HG02852 (cell line): ENCODE measurements at regions not wholly inside any gene's neighbourhood (a gene's known extent, or its start where the extent isn't known, plus 50 kb on each side); places are given as distances from the start of the nearest gene placed in this dataset.

Source experiments
- ATAC-seq: cut with Tn5 transposase; IDR thresholded peaks from one replicate; pipeline ENCODE4 v1.9.1; 2021; ENCODE audit warnings: mild to moderate bottlenecking, moderate library complexity; ENCODE audit not compliant: unreplicated experiment

DNA sequence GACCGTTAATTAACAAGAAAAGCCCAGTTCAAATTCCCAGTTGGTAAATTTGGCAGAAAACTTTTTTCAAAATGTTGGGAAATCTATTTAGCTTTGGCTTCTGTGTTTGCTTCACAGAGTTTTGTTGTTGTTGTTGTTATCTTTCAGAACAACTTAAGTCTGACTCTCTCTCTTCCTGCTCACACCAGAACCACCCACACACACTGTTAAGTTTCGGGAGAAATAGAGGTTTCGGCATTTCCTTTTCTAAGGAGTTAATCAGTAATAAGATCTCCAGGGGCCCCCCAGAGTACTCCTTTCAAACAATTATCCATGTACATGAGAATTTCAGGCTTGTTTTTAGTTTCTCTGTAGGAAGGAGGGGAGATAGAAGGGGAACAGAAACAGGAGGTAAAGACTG is 106.2 kb upstream of the PTCHD1 start:
- no peak for ATAC-seq

DNA sequence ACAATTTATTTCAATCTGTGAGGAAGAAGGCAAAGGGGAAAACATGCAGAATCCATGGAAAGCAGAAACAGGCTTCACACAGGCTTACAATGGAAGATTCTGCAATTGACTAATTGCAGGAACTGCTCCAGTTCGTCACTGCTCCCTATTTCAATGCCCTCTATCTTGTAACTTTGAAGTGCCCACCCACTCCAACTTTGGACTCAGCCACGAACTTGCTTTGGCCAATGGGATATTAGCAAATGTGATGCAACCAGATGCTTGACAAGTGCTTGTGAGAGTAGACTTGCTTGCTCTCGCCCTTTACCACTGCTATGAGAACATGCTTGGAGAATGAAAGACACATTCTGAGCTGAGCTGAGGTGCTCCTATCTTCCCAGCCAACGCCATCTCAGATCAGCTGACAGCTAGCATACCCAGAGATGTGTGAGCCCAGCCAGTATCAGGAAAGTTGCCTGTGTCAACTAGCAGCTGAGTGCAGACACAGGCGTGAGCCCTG is 105.7 kb upstream of the PTCHD1 start:
- no peak for ATAC-seq

DNA sequence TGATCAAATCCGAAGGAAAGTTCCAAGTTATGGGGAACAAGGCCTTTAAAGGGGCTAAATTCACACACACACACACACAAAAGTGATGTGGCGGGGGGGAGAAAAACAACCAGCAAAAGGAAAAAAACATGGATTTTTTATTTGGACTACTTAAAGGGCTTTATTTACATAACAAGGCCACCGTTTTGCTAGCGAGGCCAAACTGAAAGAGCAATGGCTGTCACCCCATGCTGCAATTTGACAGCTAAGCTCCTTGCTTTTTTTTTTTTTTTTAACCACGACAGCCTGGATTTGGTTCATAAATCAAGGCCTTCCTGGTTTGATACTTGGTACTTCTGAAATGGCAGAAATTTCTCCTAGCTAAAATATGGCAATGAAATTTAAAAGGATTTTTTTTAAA is 99.6 kb upstream of the PTCHD1 start:
- ATAC-seq: no peak

DNA sequence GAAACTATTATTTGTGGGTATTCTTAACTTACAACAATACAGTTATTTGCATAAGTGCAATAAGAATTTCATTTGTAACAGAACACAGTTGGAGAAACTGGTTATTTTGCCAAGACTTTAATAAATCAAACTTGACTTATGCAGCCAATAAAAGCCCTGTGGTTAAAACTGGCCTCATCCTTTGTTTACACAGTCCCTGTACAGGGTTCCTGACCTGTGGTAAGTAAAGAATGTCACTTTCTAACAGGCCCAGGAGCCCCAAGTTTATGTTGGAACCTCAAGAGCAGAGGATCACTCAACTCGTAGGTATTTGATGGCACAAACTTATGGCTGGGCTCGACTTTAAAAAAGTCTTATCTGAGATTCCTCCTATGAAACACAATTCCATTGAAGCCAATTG is 88.6 kb upstream of the PTCHD1 start:
- ATAC-seq: no peak

DNA sequence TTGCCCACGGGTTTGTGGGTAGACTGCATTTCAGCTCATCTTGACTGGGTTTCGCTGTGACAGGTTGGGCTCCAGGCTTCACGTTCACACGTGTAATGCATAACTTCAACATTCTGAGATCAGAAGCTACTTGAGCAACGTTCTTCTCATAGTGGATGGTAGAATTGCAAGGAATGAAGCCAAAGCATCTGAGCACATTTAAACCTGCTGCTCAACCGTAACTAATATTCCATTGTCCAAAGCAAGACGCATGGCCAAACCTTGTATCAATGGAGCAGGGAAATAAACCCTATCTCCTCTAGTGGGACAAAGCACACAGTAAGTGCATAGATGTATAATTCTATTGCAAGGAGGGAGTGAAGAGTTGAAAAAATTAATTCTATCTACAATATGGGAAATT is 86.5 kb upstream of the PTCHD1 start:
- ATAC-seq: no peak

DNA sequence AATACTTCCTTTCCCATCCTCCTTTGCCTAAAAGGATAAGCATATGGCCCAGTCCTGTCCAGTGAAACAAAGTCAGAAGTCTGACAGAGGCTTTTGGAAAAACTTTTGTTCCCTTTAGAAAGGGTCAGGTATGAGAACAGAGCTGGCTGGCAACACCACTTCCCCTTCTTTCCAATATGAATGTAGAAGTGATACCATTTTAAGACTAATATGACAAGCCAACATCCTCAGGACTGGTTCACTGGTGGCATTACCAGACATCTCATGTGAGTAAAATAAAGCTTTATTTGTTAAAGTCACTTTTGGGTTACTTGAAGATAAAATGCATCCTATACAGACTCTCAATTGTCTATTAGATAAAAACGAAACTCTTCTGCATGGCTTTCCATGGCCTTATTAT is 83.6 kb upstream of the PTCHD1 start:
- no peak for ATAC-seq

DNA sequence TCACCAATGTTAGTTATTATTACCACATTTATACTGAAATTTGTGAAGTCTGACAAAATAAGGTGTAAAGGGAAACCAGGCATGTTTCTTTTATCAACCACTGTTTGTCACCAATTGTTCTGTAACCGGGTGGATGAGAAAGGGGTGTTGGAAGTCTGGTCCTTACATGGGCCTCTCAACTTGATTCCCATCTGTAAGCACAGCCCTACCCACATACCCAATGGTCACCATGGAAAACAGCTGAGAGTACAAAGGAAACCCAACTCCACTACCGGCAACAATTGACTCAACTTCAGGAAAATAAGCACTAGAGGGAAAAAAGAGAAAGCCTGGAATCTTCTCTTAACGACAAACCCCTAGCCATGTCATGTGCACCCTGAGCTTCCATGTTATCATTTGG is 70.8 kb upstream of the PTCHD1 start:
- ATAC-seq: no peak

DNA sequence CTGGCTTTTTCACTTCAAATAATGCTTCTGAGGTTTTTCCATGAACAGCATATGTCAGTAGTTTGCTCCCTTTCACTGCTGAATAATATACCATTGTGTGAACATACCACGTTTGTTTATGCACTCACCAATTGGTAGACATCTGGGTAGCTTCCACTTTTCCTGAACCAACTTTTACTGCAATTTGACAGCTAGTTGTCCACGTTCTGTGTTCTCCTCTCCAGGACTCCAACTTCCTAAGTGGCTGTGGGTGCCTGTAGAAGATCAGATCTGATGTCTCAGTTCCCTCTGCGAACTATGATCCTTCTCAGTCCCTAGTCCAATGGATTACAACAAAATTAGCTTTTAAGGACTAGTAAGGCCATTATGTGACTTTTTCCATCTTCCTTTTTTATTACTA is 64.7 kb upstream of the PTCHD1 start:
- ATAC-seq: no peak

DNA sequence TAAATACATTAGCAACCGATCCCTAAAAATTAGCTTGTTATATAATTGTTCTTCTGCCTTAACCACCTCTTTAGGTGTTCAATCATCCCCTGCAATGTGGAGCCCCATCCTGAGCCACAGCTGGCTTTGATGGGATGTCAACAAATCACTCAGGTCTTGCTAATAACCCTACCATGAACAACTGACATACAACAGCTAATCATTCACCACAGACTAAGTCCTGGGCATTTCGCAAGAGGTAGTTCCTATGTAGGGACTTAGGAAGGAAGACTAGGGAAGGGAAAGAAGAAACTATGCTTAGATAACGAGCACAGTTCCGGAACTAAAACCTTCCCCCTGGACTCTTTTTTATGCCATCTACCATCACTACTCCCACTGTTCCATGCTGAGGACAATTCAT is 63.6 kb upstream of the PTCHD1 start:
- ATAC-seq: no peak

DNA sequence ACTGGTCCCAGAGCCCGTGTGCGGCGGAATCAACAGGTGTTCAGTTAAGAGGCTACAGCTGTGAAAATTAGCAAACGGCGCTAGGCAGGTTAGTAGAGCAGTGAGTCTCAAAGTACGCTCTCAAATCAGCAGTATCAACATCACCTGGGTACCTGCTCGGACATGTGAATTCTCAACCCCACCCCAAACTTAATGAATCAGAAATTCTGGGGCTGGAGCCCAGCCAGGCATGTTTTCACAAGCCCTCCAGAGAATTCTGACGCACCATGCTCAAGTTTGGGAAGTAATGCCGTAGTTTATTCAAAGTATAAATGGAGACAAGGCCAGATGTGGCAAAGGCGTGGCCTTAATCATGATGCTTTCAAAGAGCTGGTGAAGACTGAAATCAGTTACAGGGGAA is 58.2 kb upstream of the PTCHD1 start:
- ATAC-seq: no peak
